ENCODE measurements at regions not wholly inside any gene's neighbourhood (a gene's known extent, or its start where the extent isn't known, plus 50 kb on each side); places are given as distances from the start of the nearest gene placed in this dataset.

GRCh38 chr9:105993116-105993854 is 298.9 kb downstream of the TMEM38B start:
- no peak for DNase-seq (ENCODE audit: low spot score in 2 of 2)
- 64 to 73% methylated on average over 9 of the region's 9 CpGs for WGBS, 2 donors

GRCh38 chr9:105993921-105994715 is 299.8 kb downstream of the TMEM38B start:
- no peak for DNase-seq (ENCODE audit: low spot score in 2 of 2)
- no peak for TF ChIP-seq CTCF (IDR thresholded peaks at IDR 0.05)
- TF ChIP-seq POLR2A (IDR thresholded peaks at IDR 0.05): no peak
- no peak overlapping the region for H3K4me3 ChIP-seq (ENCODE audit: low read depth, poor library complexity, severe bottlenecking)
- intact Hi-C loops (cut with DNase I; ENCODE audit: low total_unique reads): no loop called here
- WGBS, 2 donors: 92 to 94% methylated on average over 8 of the region's 8 CpGs

More at GRCh38 chr9:105993116-105993854, 298.9 kb downstream of the TMEM38B start:
- intact Hi-C loops (cut with DNase I; ENCODE audit: low total_unique reads): no loop called here
- TF ChIP-seq CTCF (IDR thresholded peaks at IDR 0.05) (no peak), POLR2A (IDR thresholded peaks at IDR 0.05) (no peak)
- H3K4me3 ChIP-seq (ENCODE audit: low read depth, poor library complexity, severe bottlenecking): no peak overlapping the region

GRCh38 chr9:105994970-105995369 is 300.6 kb downstream of the TMEM38B start:
- no peak overlapping the region for H3K4me3 ChIP-seq (ENCODE audit: low read depth, poor library complexity, severe bottlenecking)
- TF ChIP-seq POLR2A (IDR thresholded peaks at IDR 0.05) (no peak), CTCF (IDR thresholded peaks at IDR 0.05) (no peak)
- DNase-seq (ENCODE audit: low spot score in 2 of 2): no peak
- WGBS, 2 donors: 41 to 48% methylated on average over 2 of the region's 2 CpGs
- intact Hi-C loops (cut with DNase I; ENCODE audit: low total_unique reads): no loop called here

GRCh38 chr9:106017198-106017740 is 322.9 kb downstream of the TMEM38B start:
- TF ChIP-seq CTCF (IDR thresholded peaks at IDR 0.05): no peak
- TF ChIP-seq POLR2A (IDR thresholded peaks at IDR 0.05): no peak
- DNase-seq (ENCODE audit: low spot score in 2 of 2): no peak
- 81 to 86% methylated on average over 4 of the region's 4 CpGs for WGBS, 2 donors
- intact Hi-C loops (cut with DNase I; ENCODE audit: low total_unique reads): no loop called here
- H3K4me3 ChIP-seq (ENCODE audit: low read depth, poor library complexity, severe bottlenecking): no peak overlapping the region

GRCh38 chr9:106019039-106019680 is 324.8 kb downstream of the TMEM38B start:
- intact Hi-C loops (cut with DNase I; ENCODE audit: low total_unique reads): no loop called here
- TF ChIP-seq CTCF (IDR thresholded peaks at IDR 0.05) (no peak), POLR2A (IDR thresholded peaks at IDR 0.05) (no peak)
- H3K4me3 ChIP-seq (ENCODE audit: low read depth, poor library complexity, severe bottlenecking): no peak overlapping the region
- WGBS, 2 donors: 42 to 43% methylated on average over 3 of the region's 3 CpGs
- DNase-seq (ENCODE audit: low spot score in 2 of 2): no peak

Measured in lower leg skin (tissue), 4 donors.